ENCODE measurements at regions not wholly inside any gene's neighbourhood (a gene's known extent, or its start where the extent isn't known, plus 50 kb on each side); places are given as distances from the start of the nearest gene placed in this dataset.
A peak's percentile ranks its signal among the peaks of the same experiment; 100 is the strongest.

GRCh38 chr3:111314181-111314873, 227.7 kb upstream of the CD96 start:
- no peak for DNase-seq

- peak in 2 of 6 experiments; percentile 8 to 17 for DNase-seq
These were observed 227.1 kb upstream of the CD96 start for GRCh38 chr3:111314898-111315297.

- DNase-seq = no peak
These were observed 225.9 kb upstream of the CD96 start for GRCh38 chr3:111315930-111316587.

- DNase-seq = no peak
These were observed 223.7 kb upstream of the CD96 start for GRCh38 chr3:111318289-111318688.

- no peak for DNase-seq
These were observed 222.4 kb upstream of the CD96 start for GRCh38 chr3:111319598-111319997.

- DNase-seq = no peak
These were observed 220.2 kb upstream of the CD96 start for GRCh38 chr3:111321786-111322185.

GRCh38 chr3:111323019-111323418, 219.0 kb upstream of the CD96 start:
- DNase-seq = no peak

GRCh38 chr3:111324151-111324550, 217.8 kb upstream of the CD96 start:
- DNase-seq = peak in 3 of 6 experiments; percentile 3 to 37 (median 9)

GRCh38 chr3:111324645-111325044, 217.4 kb upstream of the CD96 start:
- DNase-seq = no peak

- DNase-seq = no peak
These were observed 216.8 kb upstream of the CD96 start for GRCh38 chr3:111325160-111325718.

- no peak for DNase-seq
These were observed 215.6 kb upstream of the CD96 start for GRCh38 chr3:111326144-111326995.

GRCh38 chr3:111331306-111331705, 210.7 kb upstream of the CD96 start:
- DNase-seq = no peak

- no peak for DNase-seq
These were observed 210.1 kb upstream of the CD96 start for GRCh38 chr3:111331912-111332311.

GRCh38 chr3:111332488-111333080, 209.4 kb upstream of the CD96 start:
- DNase-seq = no peak

GRCh38 chr3:111333642-111334041, 208.4 kb upstream of the CD96 start:
- DNase-seq = no peak

- DNase-seq = no peak
These were observed 206.3 kb upstream of the CD96 start for GRCh38 chr3:111335512-111336303.

GRCh38 chr3:111336511-111336910, 205.5 kb upstream of the CD96 start:
- DNase-seq = no peak

GRCh38 chr3:111338059-111338698, 203.8 kb upstream of the CD96 start:
- DNase-seq = peak in 5 of 6 experiments; percentile 0 to 28 (median 4)

- no peak for DNase-seq
These were observed 203.0 kb upstream of the CD96 start for GRCh38 chr3:111339017-111339416.

GRCh38 chr3:111351334-111351733, 190.7 kb upstream of the CD96 start:
- DNase-seq = no peak

GRCh38 chr3:111352585-111352984, 189.4 kb upstream of the CD96 start:
- no peak for DNase-seq
